ENCODE measurements at regions not wholly inside any gene's neighbourhood (a gene's known extent, or its start where the extent isn't known, plus 50 kb on each side); places are given as distances from the start of the nearest gene placed in this dataset.

DNA sequence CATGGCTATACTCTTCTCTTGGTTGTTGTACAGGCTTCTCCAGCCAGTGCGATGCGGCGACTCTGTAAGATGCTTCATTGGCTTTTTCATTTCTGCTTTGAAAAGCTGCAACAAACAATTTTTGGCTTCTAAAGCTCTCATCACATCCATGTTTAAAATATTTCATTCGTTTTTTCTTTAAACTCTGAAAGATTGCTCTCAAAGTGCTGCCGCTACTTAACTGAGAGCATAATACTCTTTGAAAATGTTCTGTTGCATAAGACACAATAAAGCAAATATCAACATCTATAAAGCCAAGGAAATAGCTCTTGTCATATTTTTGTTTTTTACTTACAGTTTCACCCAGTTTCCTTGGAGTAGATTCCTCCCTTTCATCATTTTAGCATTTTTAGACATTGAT, 468.3 kb downstream of the TBC1D22A start:
- no peak for DNase-seq (ENCODE audit: low spot score)

DNA sequence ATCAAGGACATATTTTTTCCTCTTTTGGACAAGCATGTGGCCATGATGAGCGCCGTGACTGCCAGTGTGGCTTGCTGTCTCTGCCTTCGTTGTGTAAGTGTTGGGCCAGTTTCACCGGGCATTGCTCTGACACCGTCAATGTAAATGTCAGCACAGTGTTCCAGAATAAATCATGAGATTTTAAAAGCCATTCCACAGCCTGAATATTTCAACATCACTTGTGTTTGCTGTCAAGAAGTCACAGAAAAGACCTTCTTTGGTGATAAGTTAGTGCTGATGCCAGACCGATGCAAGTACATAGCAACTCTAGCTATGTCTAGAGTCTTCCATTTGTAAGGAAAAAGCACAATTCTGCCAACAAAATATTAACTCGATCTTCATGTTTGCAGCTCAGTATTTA, 467.8 kb downstream of the TBC1D22A start:
- no peak for DNase-seq (ENCODE audit: low spot score)

DNA sequence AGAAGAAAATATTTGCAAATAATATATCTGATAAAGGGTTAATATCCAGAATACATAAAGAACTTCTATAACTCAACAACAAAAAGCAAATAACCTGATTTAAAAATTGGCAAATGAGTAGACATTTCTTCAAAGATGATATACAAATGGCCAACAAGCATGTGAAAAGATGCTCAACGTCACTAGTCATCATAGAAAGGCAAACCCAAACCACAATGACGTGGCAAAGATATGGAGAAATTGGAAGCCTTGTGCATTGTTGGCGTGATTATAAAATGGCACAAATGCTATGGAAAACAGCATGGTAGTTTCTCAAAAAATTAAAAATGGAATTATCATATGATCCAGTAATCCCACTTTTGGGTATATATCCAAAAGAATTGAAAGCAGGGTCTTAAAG, 466.3 kb downstream of the TBC1D22A start:
- DNase-seq (ENCODE audit: low spot score), result no peak

- DNase-seq (ENCODE audit: low spot score), result no peak
These were observed 463.6 kb downstream of the TBC1D22A start for GRCh38 chr22:47225931-47226633.

- no peak for DNase-seq (ENCODE audit: low spot score)
These were observed 462.9 kb downstream of the TBC1D22A start for GRCh38 chr22:47225080-47225930.
